Ishikawa (cell line): ENCODE measurements at regions not wholly inside any gene's neighbourhood (a gene's known extent, or its start where the extent isn't known, plus 50 kb on each side); places are given as distances from the start of the nearest gene placed in this dataset.

Experiments
- REST ChIP-seq: IDR thresholded peaks from 2 replicates; pipeline ENCODE4 v1.6.1; 2012; ENCODE audit warnings: low read depth, mild to moderate bottlenecking
- TAF1 ChIP-seq: IDR thresholded peaks from 2 replicates; pipeline ENCODE4 v1.6.1; 2012; ENCODE audit warnings: low read depth, mild to moderate bottlenecking
- TCF12 ChIP-seq: IDR thresholded peaks from 2 replicates; pipeline ENCODE4 v1.6.1; 2012; ENCODE audit warnings: low read depth
- YY1 ChIP-seq: IDR thresholded peaks from 2 replicates; pipeline ENCODE4 v1.6.1; 2012; ENCODE audit warnings: low read depth

GRCh38 chr13:109649713-109650112 is 136.7 kb downstream of the IRS2 start:
- TF ChIP-seq TAF1 (no peak), YY1 (no peak), REST (no peak), TCF12 (no peak)
